HG03442 (cell line): ENCODE measurements at regions not wholly inside any gene's neighbourhood (a gene's known extent, or its start where the extent isn't known, plus 50 kb on each side); places are given as distances from the start of the nearest gene placed in this dataset.

Experiments used
- ATAC-seq: cut with Tn5 transposase; IDR thresholded peaks from one replicate; pipeline ENCODE4 v1.9.1; 2021; ENCODE audit warnings: mild to moderate bottlenecking, moderate library complexity; ENCODE audit not compliant: unreplicated experiment

DNA sequence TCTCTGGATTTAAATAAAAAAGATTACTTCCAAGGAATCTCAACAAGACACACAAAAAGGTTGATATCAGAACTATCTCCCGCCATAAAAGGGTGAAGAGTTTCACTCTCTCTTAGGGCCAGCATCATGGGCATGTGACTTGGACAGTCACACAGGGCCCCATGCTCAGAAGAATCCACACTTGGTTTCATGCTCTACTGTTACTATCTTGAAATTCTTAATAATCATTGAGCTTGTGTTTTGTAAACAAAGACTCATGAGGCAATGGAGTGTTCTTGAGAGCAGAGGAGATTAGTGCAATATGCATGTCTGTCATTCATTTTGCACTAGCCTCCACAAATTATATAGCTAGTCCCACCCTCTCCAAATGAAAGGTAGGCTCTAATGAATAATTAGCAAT, 58.4 kb downstream of the HMHB1 start:
- no peak for ATAC-seq

DNA sequence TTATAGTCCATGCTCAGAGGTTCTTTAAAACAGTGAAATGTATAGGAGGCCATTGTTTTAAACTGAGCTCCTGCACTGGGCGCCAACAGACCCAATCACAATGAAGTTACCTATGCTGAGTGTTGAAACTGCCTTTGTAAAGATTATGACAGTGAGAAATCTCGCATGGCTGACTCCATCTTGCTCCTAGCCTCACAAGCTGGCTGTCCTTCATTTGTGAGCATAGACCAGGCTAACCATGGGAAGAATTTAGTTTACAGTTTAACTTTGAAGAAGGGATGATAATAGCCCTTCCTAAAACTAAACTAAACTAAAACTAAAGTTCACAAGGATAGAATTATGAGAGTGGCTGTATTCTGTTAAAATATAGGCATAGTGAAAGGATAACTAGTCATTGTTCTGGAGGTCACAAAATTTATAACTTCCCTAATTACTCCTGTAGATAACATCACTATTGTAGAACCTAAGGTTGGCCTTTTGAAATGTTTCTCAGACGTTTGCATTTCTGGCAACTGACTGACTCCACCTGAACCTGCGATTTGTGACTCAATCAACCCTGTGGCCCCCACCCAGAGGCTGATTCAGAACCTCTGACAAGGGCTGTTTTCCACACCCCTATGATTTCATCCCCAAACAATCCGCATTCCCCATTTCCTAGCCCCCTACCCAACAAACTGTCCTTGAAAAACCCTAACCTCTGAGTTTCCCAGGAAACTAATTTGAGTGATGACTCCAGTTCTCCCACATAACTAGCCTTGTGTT, 59.1 kb downstream of the HMHB1 start:
- no peak for ATAC-seq

DNA sequence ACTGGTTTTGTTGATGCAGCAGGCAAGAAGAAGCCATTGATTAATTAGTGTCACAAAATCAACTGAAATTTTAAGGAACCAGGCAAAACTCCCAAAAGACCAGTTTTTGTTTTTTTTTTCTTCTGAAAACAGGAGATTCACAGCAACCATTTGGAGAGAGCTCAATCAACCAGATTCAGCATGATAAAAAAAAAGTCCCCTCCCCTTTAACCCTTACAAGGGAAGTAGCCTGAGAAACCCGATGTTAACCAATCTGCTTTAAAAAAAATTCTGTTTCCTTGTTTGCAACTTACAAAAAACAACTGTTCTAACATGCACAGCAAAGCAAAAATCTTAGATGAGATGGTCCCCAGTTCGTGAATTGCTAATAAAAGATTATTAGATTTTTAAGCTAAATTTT, 59.7 kb downstream of the HMHB1 start:
- ATAC-seq, result no peak

DNA sequence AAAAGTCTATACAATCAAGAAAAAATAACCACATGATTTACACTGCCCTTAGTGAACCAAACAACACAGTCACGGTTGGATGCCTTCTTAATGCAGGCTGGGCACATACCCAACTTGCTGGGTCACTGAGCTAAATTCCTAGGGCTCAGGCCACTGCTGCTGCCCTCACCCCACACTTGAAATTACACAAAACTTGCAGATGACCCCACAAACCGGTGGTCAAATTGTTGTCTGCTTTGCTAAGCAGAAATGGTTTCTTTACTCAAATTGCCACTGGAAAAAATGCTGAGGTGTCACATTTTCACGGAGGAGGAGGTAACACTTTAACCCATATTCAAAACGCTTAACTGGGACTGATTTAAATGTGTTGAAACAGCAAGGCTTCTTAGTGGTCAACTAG, 62.4 kb downstream of the HMHB1 start:
- ATAC-seq, result no peak

DNA sequence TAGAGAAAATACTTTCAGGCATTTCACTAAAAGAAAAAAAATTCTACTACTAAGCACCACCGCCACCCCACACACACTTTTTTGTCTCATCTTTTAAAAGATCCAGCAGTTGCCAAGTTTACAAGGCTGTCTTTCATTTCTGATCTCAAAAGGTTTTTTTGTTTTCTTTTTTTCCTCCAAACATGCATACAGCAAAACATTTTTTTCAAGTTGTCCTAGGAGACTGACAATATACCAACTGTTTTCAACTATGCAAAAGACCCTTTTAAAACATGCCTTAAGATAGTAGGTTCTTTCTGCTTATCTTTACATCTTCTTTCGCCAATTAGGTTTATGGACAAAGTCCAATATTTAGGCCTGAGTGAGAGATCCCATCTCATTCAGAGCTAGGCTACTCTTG, 65.2 kb downstream of the HMHB1 start:
- ATAC-seq, result no peak

DNA sequence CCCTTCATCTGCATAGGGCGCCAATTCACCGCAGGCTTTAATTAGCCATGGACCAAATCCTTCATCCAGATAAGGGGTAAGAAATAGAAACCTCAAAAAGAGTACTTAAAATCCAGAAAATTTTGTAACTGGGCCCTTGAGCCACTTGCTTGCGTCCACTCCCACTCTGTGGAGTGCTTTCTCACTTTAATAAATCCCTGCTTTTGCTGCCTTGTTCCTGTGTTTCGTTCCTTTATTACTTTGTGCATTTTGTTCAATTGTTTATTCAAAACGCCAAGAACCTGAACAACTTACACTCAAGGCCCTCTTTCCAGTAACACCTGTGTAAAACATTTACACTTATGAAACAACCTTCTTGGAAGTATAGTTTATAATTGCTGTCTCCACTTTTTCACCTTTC, 66.5 kb downstream of the HMHB1 start:
- no peak for ATAC-seq

DNA sequence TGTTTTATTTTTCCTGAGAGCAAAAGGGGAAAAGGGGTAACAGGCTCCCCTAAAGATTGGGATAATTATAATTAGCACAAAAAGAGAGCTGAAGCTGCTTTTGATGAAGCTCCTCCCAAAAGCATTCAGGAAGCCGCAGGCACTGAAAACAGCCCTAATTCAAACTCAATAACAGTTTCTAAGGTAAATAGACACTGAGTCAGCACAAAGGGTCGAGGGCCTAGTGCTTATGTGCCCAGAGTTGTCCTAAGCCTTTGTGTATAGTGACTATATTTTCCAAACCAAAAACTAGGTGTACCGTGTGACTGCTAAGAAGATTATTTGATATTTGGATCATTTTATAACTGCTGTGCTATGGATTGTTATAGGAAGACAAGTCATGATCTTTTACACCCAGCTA, 67.7 kb downstream of the HMHB1 start:
- no peak for ATAC-seq

DNA sequence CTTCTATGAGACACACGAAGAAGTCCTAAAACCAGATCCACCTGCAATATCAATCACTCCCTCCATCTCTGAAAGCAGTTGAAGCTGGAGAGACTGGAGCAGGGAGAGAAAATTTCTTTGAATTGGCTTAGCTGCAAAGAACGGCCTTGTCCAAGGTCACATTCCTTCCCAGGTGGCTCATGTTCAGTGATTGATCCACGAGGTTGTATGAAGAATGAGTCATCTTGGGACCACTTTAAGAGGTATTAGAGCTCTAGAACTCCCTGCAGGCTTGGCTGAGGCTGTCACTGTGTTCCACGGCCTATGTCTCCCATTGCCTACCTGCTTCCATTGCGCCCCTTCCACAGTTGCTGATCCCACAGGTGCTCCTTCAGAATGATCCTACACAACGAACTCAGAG, 68.2 kb downstream of the HMHB1 start:
- no peak for ATAC-seq

DNA sequence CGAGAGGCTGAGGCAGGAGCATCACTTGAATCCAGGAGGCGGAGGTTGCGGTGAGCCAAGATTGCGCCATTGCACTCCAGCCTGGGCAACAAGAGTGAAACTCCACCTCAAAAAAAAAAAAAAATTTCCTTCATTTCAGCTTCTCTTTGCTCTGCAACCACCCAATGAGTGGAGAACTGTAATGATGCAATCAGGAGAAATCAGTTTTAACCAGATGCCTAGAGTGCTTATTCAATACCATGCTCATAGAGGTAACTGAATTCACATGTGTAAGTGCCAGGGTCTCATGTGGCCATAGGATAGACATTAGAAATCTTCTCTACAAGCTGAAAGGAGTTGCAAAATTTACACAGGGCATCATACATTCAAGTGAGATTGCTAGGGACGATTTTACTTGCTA, 70.6 kb downstream of the HMHB1 start:
- no peak for ATAC-seq

DNA sequence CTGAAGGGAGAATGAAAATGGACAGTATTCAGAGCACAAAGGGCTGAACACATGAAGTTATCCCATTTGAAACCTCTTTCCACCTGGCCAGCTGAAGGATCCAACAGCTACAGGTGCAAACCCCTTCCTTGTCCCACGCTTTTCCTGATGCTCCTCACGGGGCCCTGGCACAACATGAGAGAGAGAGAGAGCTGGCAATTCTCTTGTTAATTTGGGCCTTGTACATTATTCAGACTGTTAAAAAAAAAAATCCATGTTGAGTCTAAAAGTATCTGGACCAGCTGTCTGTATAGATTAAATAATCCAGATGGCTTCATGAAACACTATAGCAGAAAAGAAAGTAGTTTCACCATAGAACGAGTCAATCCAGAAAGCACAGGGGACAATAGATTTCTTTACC, 74.1 kb downstream of the HMHB1 start:
- no peak for ATAC-seq

DNA sequence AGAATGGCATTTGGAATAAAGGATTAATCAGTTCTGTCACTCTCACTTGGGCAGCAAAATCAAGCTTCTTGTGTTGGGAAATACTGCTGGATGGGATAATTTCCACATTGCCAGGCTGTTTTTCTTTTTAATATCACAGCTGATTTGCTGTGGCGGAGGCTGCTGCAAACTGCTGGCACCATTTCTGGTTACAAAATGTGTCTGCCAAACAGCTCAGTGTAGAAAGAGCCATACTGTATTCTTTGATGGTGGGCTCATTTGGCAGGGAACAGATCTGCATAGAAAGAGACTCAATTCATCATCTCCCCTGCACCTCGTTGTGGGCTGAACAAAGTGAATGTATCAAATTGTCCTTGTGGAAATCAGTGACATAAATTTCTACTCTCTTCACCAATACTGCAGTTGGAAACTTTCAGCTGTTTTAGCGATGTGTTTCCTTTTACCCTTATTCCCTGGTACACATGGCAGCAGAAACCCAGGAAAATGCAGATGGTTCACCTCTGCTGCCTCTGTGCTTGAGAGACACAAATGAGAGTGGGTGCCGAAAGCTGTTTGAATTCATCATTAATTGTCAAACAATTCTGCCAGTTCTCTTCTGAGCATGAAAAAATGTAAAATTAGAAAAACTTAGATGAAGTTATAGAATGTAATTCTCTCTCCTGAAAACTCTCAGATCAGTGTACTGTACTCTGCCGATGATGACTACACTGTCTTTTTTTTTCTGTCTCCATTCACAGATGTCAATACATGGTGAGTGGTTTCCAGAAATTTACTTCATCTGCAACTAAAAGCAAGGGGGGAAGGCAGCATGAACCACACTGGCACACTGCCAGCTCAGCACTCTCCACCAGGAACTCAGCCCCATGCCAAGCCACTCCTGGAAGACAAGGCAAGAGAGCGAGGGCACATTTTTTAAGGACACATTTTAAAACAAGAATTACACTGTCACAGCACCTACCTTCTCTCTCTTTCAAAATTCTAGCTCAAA, 75.0 kb downstream of the HMHB1 start:
- ATAC-seq, result no peak

DNA sequence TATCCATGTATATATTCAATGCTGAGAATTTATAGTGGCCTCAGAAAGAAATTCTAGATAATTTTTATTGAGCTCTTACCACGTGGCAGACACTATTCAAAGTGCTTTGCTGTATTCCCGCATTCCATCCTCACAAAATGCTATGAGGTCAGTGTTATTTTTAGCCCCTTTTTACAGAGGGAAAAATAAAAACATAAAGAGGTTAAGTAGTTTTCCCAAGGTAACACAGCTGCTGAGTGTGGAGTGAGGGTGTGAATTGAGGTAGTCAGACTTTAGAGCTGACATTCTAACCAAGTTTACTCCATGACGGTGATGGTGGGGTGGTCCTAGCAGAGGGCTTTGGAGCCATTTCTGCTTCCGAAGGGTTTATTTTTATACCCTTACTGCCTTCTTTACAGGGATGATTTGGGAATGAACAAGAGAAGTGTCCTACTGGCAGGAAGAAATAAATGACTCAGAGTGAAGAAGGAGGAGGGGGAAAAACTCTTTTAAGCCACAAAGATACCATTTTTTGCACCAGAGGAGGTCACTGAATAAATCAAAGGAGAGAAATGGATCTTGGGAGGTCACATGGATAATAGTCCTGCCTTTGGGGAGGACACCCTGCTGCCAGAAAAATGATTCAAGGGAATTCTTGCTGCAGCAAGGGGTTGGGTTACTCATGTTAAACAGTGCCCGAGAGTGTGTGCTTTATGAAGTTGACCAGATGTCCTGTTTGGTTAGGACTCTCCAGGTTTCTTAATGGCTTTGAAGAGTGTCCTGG, 76.1 kb downstream of the HMHB1 start:
- no peak for ATAC-seq

DNA sequence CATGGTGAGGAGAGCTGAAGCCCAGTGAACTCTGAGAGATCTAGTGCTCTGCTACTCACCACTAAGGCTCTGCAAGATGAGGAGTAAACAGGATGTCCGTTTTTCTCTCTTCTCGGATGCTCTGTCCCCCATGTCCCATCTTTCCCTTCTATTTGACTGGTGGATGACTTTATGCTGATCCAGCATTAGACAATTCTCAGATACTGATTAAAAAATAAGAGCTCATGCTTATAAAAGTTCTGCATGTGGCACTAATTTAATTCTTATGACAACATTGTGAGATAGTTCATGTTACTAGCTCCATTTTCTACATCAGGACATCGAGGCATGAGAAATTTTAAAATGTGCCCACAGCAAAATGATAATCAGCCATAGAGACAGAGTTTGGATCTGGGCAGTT, 77.0 kb downstream of the HMHB1 start:
- no peak for ATAC-seq

DNA sequence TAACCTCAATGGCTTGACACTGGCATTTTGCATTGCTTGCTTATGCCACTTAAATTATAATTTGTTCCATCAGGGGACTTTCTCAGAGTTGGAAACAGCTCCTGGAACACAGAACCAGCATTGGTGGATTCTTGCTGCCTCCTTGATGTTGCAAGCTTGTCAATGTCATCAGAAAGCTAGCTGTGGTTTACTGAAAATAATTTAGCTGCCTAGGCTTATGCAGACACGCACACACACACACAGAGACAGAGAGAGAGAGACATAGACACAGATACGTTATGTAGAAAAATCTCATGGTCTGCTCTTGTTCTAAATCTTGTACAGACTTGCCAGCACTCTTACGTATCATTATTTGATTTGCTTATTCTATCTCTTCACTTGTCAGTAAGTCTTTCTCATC, 78.0 kb downstream of the HMHB1 start:
- no peak for ATAC-seq

DNA sequence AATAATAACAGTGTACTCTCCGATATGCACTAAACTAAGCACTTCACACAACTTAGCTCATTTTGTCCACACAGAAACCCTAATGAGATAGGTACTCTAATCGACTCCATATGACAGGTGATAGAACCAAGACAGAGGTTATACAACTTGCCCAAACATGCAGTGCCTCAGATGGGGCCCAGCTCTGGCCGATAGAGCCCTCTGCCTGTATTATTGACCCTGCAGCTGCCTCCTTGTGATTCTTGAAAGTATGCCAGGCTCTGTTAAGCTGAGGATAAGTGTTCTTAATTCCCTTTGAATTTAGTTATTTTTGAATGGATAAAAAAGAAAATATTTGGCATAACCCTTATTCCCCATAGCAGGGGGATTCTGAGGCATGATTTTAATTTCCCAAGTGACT, 78.5 kb downstream of the HMHB1 start:
- no peak for ATAC-seq

DNA sequence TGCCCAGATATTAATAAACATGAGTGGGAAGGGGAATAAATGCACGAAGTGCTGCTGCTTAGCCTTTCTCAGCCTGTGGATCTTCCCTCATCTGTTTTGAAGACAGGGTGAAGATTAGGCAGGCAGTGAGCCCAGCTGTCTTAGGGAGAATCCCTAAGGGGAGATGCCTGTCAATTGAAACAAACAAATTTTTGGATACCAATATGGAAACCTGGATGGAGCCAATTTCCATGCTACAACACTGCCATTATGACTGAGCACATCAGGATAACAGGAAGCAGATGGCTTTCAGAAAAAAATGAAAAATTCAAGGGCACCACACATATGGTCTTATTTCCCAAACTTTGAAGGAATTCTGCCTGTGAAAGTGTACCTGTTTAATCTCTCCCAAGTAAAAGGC, 80.3 kb downstream of the HMHB1 start:
- ATAC-seq, result no peak

DNA sequence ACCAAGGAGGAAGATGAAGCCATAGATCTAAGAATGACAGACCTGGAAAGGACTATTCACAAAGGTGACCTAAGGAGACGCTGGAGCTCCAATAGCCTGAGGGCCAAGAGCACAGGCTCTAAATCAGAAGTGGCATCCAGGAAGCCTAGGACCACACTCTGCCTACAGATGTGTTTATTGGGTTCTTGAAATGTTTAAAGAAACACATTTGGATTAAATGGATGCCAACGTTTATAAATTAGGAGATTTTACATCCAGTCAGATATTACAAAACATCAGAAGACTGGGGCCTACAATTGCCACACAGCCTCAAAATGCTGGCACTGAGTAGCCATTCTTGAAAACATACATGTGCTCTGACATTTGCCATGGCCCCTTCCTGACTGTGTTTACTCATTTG, 80.9 kb downstream of the HMHB1 start:
- no peak for ATAC-seq

DNA sequence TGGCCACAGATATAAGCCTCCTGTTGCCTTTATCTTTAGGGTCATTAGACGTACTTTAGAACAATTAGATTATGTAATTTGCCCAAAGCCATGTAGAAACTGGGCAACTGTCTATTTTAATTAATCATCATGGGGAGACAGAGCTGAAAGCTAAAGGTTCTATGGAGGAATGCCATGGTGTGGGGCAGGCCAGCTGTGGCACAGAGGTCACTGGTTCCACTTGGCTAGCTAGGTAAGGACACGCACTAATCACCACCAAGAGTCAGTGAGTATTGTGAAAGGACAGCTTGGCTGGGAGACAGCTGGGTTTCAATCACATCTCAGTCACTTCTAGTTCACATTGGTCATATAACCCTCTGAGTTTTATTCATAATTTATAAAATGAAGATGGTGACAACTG, 81.7 kb downstream of the HMHB1 start:
- ATAC-seq, result no peak

DNA sequence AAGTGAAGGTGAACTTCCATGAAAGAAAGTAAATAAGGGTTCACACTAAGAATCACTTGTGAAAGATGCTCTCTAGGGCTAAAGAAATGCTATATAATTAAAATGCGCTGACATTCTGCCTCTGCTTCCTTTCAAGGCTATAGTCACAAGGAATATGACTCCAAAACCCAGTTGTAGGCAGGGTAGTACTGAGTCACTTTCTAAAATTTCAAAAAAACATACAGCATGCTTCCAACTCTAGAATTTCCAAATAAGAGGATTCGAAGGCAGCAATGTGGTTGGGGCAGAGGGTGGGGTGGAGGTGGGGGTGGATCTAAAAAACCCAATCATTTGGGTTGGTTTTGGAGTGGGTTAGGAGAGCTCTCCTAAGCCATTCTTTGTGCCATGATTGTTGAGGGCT, 84.6 kb downstream of the HMHB1 start:
- no peak for ATAC-seq

DNA sequence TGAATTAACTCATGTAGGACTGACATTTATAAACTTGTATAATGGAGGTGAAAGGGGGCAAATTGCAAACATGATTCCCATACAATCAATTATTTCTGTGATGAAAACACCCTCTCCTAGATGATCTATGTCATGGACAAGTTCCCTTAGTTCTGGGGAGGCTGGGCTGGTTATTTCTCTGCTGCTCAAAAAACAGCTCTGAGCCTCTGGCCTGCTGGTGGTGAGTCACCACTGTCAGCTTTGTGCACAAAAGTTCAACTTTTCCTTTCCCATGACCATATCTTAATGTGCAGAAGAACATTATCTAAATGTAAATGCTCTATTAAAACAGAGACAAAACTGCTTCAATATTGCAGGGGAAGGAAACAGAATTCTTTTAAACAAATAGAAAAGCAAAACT, 85.0 kb downstream of the HMHB1 start:
- no peak for ATAC-seq

DNA sequence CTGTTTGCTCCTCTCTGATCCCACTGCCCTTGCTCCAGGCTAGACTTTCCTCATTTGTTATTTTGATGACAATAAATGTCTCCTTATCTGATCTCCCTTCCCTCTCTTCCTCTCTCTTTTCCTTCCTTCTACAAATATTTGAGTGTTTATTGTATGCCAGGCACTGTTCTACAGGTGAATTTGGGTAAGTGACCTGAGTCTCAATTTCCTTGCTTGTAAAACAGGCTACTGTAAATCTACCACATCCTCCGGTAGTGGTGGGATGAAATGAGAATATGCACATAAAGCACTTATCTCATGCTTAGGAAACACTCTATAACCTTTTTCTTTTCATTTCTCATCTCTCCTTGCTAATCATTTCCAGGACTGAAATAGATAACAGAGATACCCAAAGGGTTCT, 86.4 kb downstream of the HMHB1 start:
- ATAC-seq, result no peak
